Choroid plexus epithelial cell (primary cell): ENCODE measurements at regions not wholly inside any gene's neighbourhood (a gene's known extent, or its start where the extent isn't known, plus 50 kb on each side); places are given as distances from the start of the nearest gene placed in this dataset.

ENCODE experiments used
- DNase-seq: peaks from one replicate; pipeline ENCODE4 v3.0.0-alpha.2; 2010; ENCODE audit warnings: low read depth
- H3K4me3 ChIP-seq: 2 replicates; pipeline ENCODE4 v1.5.1; 2011; ENCODE audit warnings: low read depth, mild to moderate bottlenecking, control low read depth, low read length, moderate library complexity
- CTCF ChIP-seq: conservative IDR thresholded peaks from 2 replicates; pipeline ENCODE4 v1.5.1; 2011; ENCODE audit warnings: low read depth, mild to moderate bottlenecking, control low read depth, inconsistent platforms, low read length, moderate library complexity

- no peak overlapping the region for H3K4me3 ChIP-seq
- DNase-seq, result no peak
- TF ChIP-seq CTCF, result no peak
These were observed 205.2 kb downstream of the STK31 start for GRCh38 chr7:23915236-23915635.

- no peak for TF ChIP-seq CTCF
- no peak for DNase-seq
- no peak overlapping the region for H3K4me3 ChIP-seq
These were observed 208.3 kb downstream of the STK31 start for GRCh38 chr7:23918286-23918685.

GRCh38 chr7:23918856-23919255 is 208.8 kb downstream of the STK31 start:
- peak; percentile 44 for DNase-seq
- TF ChIP-seq CTCF, result no peak
- H3K4me3 ChIP-seq, result no peak overlapping the region

GRCh38 chr7:23925088-23925487 is 215.1 kb downstream of the STK31 start:
- DNase-seq, result no peak
- TF ChIP-seq CTCF, result no peak

GRCh38 chr7:23927709-23928417 is 217.8 kb downstream of the STK31 start:
- no peak for DNase-seq
- no peak for TF ChIP-seq CTCF
- H3K4me3 ChIP-seq, result no peak overlapping the region

More at GRCh38 chr7:23925088-23925487, 215.1 kb downstream of the STK31 start:
- no peak overlapping the region for H3K4me3 ChIP-seq

GRCh38 chr7:23928418-23928775 is 218.4 kb downstream of the STK31 start:
- no peak overlapping the region for H3K4me3 ChIP-seq
- TF ChIP-seq CTCF, result no peak
- DNase-seq, result no peak

- TF ChIP-seq CTCF, result no peak
- H3K4me3 ChIP-seq, result no peak overlapping the region
- no peak for DNase-seq
These were observed 220.3 kb downstream of the STK31 start for GRCh38 chr7:23930312-23930711.
